HCT116 (cell line): ENCODE measurements at regions not wholly inside any gene's neighbourhood (a gene's known extent, or its start where the extent isn't known, plus 50 kb on each side); places are given as distances from the start of the nearest gene placed in this dataset.

Experiments used
- CEBPB ChIP-seq: IDR thresholded peaks from 2 replicates; pipeline ENCODE4 v1.6.1; 2012; ENCODE audit warnings: low read depth
- EZH2phosphoT487 ChIP-seq: fragments of 200-600 bp; IDR thresholded peaks from 2 replicates; pipeline ENCODE4 v1.6.1; 2018; ENCODE audit warnings: antibody characterized with exemption, borderline replicate concordance
- JUND ChIP-seq: IDR thresholded peaks from 2 replicates; pipeline ENCODE4 v1.6.1; 2012
- POLR2AphosphoS5 ChIP-seq: IDR thresholded peaks from 2 replicates; pipeline ENCODE4 v1.6.1; 2011; ENCODE audit warnings: mild to moderate bottlenecking, low read depth, low read length, moderate library complexity
- SIN3A ChIP-seq: IDR thresholded peaks from 2 replicates; pipeline ENCODE4 v1.6.1; 2012; ENCODE audit warnings: low read depth
- YY1 ChIP-seq: IDR thresholded peaks from 2 replicates; pipeline ENCODE4 v1.6.1; 2011; ENCODE audit warnings: low read length, low read depth, moderate library complexity, mild to moderate bottlenecking; ENCODE audit not compliant: insufficient replicate concordance; ENCODE audit errors: extremely low read depth
- ZNF274 ChIP-seq: fragments of 200-500 bp; sonication (Bioruptor generic); IDR thresholded peaks from 2 replicates; pipeline ENCODE4 v1.6.1; 2014; ENCODE audit warnings: mild to moderate bottlenecking, low read depth, low read length, inconsistent platforms
- TF ChIP-seq, protein P1 (sequence below), 3 experiments: fragments of 200-600 bp in 1 of 3; sonication (generic) in 1 of 3; IDR thresholded peaks in 2 of 3; conservative IDR thresholded peaks in 1 of 3; 2 replicates each; pipeline ENCODE4 v1.5.1; 2012 to 2017; ENCODE audit warnings: low read depth in 2 of 3, low read length in 2 of 3, antibody characterized with exemption in 1 of 3, borderline replicate concordance in 1 of 3, control low read depth in 1 of 3, mild to moderate bottlenecking in 1 of 3, mixed read lengths in 1 of 3, mixed run types in 1 of 3, moderate library complexity in 1 of 3; ENCODE audit not compliant: insufficient read depth in 1 of 3
- TF ChIP-seq, protein P2 (sequence below): IDR thresholded peaks from 2 replicates; pipeline ENCODE4 v1.6.1; 2012
- TF ChIP-seq, protein P3 (sequence below): IDR thresholded peaks from 2 replicates; pipeline ENCODE4 v1.6.1; 2012
- TF ChIP-seq, protein P4 (sequence below): IDR thresholded peaks from 2 replicates; pipeline ENCODE4 v1.6.1; 2012; ENCODE audit warnings: low read depth
- TF ChIP-seq, protein P5 (sequence below): IDR thresholded peaks from 2 replicates; pipeline ENCODE4 v1.6.1; 2011; ENCODE audit warnings: mild to moderate bottlenecking, low read length, moderate library complexity; ENCODE audit not compliant: insufficient replicate concordance; ENCODE audit errors: extremely low read depth

DNA sequence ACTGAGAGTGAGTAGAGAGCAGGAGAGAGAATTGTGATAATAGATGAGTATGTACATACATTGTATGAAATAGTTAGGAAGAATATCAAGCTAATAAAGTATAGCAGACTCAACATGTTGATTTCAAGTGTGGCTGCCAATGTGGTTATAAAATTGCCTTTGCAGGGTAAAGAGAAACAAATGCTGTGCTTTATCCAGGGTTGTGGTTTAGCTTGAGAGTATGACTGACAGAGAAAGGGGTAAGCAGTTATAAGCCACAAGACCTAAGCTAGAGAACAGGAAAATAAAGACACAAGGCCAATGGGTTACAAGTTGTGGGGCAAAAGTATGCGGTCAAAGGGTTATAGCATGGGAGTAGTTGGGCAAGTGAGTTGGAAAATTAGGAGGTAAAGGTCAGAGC is 1217.5 kb downstream of the DIAPH3 start:
- TF ChIP-seq POLR2AphosphoS5 (no peak), JUND (no peak), ZNF274 (no peak), YY1 (no peak), CEBPB (no peak), SIN3A (no peak), EZH2phosphoT487 (no peak)
- TF ChIP-seq, protein P1, sequence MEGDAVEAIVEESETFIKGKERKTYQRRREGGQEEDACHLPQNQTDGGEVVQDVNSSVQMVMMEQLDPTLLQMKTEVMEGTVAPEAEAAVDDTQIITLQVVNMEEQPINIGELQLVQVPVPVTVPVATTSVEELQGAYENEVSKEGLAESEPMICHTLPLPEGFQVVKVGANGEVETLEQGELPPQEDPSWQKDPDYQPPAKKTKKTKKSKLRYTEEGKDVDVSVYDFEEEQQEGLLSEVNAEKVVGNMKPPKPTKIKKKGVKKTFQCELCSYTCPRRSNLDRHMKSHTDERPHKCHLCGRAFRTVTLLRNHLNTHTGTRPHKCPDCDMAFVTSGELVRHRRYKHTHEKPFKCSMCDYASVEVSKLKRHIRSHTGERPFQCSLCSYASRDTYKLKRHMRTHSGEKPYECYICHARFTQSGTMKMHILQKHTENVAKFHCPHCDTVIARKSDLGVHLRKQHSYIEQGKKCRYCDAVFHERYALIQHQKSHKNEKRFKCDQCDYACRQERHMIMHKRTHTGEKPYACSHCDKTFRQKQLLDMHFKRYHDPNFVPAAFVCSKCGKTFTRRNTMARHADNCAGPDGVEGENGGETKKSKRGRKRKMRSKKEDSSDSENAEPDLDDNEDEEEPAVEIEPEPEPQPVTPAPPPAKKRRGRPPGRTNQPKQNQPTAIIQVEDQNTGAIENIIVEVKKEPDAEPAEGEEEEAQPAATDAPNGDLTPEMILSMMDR (IDR thresholded peaks at IDR 0.05 in 2 of 3, conservative IDR thresholded peaks at IDR 0.05 in 1 of 3; ENCODE audit: borderline replicate concordance in 1 of 3, insufficient read depth in 1 of 3, low read depth in 2 of 3, low read length in 2 of 3) = no peak
- TF ChIP-seq, protein P2, sequence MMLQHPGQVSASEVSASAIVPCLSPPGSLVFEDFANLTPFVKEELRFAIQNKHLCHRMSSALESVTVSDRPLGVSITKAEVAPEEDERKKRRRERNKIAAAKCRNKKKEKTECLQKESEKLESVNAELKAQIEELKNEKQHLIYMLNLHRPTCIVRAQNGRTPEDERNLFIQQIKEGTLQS = no peak
- TF ChIP-seq, protein P3, sequence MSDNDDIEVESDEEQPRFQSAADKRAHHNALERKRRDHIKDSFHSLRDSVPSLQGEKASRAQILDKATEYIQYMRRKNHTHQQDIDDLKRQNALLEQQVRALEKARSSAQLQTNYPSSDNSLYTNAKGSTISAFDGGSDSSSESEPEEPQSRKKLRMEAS = no peak
- TF ChIP-seq, protein P4, sequence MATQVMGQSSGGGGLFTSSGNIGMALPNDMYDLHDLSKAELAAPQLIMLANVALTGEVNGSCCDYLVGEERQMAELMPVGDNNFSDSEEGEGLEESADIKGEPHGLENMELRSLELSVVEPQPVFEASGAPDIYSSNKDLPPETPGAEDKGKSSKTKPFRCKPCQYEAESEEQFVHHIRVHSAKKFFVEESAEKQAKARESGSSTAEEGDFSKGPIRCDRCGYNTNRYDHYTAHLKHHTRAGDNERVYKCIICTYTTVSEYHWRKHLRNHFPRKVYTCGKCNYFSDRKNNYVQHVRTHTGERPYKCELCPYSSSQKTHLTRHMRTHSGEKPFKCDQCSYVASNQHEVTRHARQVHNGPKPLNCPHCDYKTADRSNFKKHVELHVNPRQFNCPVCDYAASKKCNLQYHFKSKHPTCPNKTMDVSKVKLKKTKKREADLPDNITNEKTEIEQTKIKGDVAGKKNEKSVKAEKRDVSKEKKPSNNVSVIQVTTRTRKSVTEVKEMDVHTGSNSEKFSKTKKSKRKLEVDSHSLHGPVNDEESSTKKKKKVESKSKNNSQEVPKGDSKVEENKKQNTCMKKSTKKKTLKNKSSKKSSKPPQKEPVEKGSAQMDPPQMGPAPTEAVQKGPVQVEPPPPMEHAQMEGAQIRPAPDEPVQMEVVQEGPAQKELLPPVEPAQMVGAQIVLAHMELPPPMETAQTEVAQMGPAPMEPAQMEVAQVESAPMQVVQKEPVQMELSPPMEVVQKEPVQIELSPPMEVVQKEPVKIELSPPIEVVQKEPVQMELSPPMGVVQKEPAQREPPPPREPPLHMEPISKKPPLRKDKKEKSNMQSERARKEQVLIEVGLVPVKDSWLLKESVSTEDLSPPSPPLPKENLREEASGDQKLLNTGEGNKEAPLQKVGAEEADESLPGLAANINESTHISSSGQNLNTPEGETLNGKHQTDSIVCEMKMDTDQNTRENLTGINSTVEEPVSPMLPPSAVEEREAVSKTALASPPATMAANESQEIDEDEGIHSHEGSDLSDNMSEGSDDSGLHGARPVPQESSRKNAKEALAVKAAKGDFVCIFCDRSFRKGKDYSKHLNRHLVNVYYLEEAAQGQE = no peak
- TF ChIP-seq, protein P5, sequence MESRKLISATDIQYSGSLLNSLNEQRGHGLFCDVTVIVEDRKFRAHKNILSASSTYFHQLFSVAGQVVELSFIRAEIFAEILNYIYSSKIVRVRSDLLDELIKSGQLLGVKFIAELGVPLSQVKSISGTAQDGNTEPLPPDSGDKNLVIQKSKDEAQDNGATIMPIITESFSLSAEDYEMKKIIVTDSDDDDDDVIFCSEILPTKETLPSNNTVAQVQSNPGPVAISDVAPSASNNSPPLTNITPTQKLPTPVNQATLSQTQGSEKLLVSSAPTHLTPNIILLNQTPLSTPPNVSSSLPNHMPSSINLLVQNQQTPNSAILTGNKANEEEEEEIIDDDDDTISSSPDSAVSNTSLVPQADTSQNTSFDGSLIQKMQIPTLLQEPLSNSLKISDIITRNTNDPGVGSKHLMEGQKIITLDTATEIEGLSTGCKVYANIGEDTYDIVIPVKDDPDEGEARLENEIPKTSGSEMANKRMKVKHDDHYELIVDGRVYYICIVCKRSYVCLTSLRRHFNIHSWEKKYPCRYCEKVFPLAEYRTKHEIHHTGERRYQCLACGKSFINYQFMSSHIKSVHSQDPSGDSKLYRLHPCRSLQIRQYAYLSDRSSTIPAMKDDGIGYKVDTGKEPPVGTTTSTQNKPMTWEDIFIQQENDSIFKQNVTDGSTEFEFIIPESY = no peak
